HG03064 (cell line): ENCODE measurements at regions not wholly inside any gene's neighbourhood (a gene's known extent, or its start where the extent isn't known, plus 50 kb on each side); places are given as distances from the start of the nearest gene placed in this dataset.
"Not testable (repeated sequence)": the region's sequence is repeated elsewhere in the genome, so short reads cannot be mapped to it uniquely, and the experiment has no call there.

Experiments used
- ATAC-seq: cut with Tn5 transposase; IDR thresholded peaks from one replicate; pipeline ENCODE4 v1.9.1; 2021; ENCODE audit warnings: low read depth; ENCODE audit not compliant: unreplicated experiment

DNA sequence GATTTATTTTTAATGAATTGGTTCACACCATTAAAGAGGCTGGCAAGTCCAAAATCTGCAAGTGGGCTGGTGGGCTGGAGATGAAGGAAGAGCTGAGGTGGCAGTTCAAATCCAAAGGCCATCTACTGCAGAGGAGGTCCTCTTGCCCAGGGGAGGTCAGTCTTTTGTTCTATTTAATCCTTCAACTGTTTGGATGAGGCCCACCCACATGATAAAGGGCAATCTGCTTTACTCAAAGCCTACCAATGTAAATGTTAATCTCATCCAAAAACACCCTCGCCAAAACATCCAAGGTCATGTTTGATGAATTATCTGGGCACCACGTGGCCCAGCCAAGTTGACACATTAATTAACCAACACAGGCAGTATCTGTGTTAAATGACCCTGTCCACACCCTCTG, 99.0 kb downstream of the RRAGC start:
- ATAC-seq, result no peak

DNA sequence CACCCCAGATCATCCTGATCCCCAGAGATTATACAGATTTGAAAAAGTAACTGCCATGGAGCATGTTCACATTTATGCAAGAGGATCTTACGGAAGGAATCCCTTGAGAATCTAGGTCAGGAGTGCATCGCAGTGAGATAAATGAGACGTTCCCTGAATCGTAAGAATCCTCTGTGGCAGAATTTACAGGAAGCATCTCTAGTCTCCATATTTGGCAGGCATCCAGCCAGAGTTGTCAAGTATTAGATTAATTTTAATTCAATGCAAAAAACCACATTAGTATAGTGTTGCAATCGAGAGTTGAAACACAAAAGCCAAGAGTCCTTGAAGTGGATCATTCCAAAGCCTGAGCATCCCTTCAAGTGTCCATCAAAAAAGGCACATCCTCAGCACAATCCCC, 100.8 kb downstream of the RRAGC start:
- ATAC-seq, result no peak

DNA sequence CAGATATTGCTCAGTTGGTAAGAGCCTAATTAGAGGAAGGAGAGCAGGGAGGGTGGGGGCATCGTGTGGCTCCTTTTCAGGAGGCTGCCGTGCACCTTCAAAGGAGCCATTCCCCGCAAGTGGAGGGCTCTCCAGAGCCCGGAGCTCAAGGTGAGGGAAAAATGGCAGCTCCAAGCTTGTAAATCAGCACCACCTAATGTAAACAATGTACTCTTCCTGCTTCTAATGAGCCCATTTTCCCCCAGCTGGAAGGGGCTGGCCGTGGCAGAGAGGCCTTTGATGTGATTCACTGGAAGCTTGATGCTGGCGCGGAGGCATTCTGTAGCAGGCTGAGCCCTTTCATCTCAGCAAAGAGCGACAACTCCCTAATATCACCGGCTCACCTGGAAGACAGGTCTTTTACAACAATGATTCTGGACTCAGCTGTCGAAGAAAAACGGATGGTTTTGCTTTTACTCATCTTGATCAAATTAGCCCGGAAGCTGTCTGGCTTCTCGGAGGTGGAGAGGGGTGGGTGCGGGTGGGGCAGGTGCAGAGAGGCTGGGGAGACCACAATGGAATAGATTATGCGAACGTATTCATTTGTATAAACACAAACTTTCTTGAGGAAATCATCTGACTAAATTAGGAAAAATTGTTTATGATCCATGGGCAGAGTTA, 112.5 kb downstream of the RRAGC start:
- ATAC-seq, result no peak

DNA sequence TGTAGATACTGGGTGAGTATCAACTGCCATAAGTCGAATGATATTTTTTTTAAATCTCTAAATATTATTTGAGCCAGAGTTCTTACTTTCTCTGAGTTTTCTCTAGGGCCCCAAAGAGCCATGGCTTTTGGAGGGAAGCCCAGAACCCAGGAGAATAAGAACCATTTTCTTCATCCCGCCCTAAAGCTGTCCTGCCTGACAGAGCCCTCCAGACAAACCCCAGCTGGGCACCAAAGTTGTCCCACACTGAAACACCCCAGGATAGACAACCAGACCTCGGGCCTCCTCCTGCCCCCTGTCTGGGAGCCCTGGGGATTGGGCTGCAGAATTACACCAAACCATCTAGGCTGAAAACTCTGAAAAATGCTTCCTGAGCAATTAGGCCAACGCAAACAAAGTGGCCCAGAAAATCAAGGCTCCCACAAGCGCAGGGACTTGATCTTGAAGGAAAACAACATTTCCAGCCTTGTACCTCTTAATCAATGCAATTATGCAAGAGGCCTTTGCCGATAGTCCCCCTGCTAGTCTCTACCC, 113.1 kb downstream of the RRAGC start:
- no peak for ATAC-seq

DNA sequence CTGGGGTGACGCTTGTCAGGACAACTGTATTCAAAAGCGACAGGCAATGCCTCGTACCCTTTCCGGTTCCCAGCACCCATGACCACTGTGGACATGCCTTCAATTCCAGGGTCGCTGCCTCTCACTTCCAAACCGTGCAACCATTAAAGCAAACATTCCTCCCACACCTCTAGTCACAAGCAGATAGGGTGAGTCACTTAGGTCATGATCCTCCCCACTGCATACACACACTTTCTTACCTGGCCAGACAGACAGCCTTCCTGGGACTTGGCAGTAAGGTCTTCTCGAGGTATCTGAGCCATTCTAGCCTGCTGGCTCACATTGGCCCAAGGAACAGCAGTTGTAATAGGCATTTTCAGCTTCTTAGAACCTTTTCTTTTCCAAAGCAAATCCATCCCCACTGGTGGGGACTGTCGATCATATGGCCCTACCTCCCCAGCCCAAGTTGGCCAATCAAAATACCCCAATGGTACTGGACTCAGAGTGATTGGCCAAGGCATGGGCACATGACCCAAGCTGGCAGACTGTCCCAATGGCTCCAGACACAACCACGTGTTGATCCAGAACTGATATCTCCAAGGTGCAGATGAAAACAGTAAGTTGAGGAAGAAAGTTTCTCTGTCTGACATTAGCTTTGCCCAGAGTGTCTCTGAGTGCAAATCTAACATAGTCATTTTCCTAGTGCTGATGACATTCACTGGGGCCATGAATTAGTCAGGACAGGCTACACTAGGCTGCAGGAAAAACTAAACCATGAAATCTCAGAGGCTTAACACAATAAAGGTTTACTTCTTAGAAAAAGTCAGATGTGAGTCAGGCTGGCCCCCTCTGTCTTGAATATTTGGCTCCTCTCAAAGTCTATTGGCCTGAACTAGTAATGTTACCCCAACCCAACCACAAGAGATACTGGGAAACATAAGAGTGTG, 113.8 kb downstream of the RRAGC start:
- ATAC-seq, result no peak

DNA sequence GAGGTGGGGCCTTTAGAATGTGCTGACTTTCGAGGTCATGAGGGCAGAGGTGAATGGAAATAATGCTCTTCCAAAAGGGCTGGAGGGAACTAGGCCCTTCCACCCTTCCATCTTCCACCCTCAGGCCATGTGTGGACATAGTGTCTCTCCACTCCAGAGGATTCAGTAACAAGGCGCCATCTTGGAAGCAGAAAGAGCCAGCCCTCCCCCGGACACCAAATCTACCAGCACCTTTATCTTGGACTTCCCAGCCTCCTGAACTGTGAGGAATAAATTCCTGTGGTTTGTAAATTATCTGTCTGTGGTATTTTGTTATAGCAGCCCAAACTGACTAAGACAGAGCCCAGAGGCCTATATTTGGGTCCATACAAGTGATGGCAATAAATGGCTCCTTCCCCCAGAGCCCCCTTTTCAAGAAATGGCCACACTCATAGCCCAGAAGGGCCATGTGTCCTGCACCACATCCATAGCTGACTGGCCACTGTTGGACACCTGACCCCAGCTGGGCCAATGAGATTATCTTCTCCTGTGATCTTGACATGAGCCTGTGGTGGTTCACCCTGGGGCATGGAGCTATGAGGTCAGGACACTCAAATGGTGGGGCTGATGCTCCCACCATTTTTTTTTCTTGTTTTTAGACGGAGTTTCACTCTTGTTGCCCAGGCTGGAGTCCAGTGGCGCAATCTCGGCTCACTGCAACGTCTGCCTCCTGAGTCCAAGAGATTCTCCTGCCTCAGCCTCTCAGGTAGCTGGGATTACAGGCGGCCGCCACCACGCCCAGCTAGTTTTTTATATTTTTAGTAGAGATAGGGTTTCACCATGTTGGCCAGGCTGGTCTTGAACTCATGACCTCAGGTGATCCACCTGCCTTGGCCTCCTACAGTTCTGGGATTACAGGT, 114.9 kb downstream of the RRAGC start:
- ATAC-seq, result no peak

DNA sequence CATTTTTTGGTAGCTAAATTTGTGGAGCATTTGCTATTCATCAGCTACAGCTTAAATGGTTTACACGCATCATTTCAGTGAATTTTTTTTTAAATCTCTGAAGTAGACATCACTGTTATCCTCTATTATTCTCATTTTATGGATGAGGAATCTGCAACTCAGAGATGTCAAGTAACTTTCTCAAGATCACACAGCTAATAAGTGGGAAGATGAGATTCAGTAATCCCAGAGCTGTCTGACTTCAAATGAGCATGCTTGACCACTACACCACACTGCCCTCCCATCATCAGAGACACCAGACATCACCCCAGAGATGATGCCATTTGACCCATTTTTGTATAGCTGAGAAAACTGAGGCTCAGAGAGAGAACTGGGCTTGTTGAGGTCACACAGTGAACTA, 116.4 kb downstream of the RRAGC start:
- ATAC-seq, result no peak

DNA sequence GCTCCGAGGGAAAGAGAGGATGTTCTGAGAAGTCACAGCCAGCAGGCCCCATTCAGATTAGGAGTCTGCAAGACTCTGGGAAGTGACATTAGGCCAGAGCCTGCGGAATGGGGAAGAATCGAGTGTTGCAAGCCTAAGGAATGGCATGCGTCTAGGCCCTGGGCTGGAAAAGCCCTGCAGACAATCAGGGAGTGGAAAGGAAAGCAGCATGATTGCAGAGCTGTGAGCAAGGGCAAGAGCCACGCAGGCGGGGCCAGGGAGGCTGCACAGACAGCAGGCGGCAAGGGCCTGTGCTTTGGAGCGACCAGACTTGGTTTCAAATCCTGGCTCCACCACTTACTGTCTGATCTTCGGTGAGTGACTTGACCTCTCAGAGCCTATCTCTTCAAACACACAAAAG, 118.2 kb downstream of the RRAGC start:
- no peak for ATAC-seq

DNA sequence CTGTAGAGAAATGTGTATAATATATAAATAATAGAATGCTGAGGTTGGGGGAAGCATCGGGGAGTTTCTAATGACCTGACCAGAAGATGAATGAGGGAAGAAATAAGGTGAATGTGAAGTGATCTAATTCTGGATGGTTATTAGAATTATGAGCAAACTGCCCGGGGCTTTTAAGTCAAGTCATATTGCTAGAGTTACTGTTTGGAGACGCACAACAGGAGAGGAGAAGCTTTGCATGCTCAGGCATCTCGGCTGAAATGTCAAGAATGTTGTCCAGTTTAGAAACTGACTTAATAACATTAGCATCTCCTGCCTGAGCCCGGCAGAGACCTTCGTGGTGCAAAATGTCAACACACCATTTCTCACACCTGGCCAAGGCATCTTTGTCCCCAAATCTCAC, 119.1 kb downstream of the RRAGC start:
- no peak for ATAC-seq

DNA sequence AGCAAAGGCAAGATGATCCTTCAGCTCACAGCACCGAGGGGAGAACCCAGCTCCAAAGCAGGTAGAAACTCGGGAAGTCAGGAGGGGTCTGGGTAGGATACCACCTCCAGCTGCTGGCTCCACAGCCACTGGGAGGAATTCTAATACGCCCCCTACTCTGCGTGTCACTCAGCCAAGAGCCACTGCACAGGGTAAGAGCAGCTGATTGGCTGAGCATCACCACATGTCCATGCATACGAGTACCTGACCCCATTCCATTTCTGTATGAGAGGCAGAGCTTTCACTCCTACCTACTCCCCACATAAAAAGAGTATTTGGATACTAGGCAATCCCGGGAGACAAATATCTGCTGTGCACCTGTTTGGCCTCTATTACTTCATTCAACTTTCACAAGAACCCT, 121.4 kb downstream of the RRAGC start:
- ATAC-seq, result no peak

DNA sequence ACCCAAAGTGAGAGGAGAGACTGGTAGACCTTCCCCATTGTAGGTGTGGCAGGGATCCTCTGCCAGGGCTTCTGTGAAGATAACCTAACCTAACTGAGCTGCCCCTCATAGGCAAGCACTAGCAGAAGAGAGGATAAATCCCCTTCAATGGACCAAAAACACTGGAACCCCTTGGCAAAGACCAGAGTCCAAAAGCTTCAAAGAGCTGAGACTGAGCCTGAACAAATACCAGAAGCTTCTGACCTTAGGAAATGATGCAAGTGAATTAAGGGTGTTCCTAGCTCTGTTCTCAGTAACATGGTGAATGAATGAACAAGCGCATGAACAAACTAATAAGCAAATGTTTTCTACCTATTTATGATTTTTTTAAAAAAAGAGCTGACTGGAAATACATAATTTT, 123.2 kb downstream of the RRAGC start:
- no peak for ATAC-seq

DNA sequence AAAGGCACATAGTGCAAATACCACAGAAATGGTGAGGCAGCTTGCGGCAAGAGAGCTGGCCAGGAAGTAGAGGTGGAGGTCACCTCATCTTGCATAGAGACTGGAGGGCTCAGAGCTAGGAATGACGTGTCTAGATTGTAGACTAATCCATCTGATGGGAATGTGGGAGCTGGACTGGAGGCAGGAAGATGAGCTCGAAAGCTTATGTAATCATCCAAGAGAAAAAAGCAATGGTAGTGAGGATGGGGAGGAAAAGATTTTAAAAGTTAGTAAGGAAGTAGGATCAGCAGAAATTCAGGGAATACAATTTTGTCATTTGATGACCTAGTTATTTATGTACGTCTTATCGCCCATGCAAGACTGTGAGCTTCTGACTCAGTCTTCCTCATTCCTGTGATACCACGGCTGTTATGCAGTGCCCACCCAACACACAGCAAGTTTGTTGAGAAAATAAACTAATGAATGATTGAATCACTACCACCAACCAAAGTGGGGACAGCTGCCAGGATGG, 123.9 kb downstream of the RRAGC start:
- no peak for ATAC-seq

DNA sequence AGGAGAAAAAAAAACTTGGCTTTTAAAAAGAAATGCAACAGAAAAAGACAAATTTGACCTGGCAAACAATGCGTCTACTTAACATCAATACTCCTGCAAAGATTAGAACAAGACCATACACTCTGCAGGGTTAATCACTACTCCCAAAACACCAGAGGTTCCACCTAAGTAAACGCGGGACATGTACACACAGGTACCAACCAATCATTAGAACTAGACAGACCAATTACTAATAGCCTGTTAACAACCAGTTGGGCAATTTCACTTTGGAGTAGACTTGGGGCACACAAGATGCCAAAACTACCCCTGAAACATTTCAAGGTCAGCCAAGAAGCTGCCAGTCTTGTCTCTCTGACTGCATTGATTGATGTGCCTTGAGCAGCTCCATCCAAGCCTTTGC, 125.8 kb downstream of the RRAGC start:
- no peak for ATAC-seq

DNA sequence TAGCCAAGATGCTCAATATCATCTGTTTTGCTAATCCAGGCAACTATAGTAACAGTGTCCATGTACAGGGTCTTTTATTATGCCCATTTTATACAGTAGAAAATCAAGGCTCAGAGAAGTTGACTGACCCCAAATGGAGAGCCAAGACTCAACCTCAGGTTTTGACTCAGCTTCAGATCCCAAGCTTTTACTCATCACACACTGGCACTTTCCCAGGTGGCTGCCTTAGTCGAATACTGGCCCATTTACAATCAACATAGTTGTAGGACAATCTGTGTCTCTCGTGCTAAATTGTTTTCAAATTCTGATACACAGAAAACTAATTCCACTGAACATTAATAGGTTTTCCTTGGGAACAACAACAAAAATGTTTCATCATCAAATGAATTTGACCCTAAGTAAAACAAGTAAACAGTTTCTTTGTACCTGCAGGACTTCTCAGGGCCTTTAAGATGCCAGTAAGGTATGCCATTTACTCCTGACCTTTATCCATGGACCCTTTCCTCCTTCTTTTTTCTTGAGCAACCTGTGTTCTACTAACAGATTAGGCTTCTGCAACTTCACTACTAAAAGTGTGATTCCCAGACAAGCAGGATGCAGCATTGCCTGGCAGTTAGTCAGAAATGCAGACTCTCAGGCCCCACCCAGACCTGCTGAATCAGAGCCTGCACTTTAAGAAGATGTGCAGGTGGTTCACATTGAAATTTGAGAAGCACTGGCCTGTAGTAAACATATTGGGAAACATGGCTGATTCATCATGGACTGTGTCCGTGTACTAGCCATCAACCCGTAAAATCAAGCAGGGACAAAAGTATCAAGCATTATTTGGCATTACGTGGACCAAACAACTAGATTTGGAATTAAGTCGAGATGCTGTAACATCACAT, 128.8 kb downstream of the RRAGC start:
- no peak for ATAC-seq

DNA sequence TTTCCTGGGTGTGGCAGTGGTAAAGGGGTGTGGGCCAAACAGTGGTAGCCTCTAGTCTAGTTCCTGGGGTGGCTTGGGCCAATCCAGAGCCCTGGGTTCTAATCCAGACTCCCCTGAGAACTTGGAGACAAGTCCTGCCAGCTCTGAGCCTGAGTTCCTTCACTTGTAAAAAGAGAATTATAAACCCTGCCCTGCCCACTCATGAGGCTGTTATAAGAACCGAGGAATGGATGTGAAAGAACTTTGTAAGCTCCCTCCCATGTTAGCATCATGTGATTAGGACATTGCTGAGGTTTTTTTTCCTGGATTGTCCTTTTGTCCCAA, 131.0 kb downstream of the RRAGC start:
- ATAC-seq, result no peak

DNA sequence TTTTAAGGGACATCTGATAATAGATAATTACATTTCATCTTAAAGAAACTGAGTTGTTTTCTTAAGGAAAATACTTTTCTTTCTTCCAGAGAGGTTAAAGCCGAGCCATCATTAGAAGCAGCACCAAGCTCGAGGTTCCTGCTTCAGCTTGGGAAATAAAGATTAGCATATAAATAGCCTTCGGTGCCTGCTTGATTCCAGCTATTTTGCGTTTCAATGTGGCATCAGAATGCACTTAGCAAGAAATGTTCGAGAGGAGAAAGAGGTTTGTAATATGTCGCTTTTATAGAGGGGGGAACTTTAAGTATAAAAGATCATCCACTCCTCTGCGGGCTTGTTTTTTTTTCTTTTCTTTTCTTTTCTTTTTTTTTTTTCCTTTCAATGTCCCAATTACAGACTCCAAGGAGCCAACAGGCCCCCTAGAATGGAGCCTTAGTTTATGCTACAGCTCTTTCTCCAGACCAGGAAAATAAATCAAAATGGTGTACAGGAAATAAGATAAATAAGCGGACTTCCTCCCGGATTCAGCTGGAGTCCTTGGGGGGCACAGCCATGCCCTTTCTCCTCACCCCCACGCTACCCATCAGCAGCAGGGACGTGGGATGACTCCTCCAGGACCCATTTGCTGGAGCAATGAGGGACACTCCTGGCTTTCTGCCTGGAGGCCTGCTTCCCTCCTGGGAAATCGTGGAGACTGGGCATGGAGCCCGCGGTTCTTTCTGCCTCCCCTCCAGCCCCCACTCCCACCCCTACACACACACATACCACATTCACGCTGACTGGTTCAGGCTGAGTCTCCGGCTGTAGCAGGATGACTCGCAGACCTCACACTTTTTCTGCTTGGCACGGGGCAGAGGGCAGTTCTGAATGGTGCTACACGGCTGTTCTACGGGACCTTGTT, 131.6 kb downstream of the RRAGC start:
- ATAC-seq, result no peak

DNA sequence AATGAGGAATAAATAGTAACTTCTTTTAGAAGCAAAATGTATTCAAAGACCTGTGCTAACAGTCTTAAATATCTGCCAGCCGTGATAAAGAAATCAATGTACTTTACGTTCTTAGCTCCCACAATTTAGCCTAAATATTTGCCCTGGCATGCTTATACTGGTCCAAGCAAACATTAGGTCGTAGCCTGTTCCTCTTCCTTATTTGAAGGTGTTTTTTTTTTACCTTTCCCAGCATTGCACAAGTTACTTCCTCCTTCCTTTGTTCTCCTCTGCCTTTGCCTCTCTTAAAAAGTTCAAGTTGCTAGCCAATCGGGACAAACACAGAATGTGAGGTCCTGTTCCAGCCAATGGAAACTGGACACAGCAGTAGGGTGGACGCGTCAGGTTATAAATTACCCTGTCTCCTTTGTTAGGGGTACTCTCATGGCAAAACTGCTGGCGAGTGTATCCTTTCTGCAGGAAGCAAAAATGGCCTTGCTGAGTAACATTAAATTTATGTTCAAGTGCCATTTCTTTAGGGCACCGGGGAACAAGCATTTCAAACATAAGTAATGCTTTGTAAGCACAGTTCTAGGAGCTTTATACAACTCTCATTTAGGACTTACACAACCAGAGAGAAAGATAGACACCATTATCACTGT, 134.1 kb downstream of the RRAGC start:
- not testable (repeated sequence) for ATAC-seq
